GM18861 (cell line): ENCODE measurements at regions not wholly inside any gene's neighbourhood (a gene's known extent, or its start where the extent isn't known, plus 50 kb on each side); places are given as distances from the start of the nearest gene placed in this dataset.
"Not testable (repeated sequence)": the region's sequence is repeated elsewhere in the genome, so short reads cannot be mapped to it uniquely, and the experiment has no call there.

Source experiments
- ATAC-seq: cut with Tn5 transposase; IDR thresholded peaks from one replicate; pipeline ENCODE4 v1.9.1; 2021; ENCODE audit not compliant: unreplicated experiment

- ATAC-seq, result no peak
Observed at GRCh38 chr2:53212576-53212975, 555.0 kb upstream of the CHAC2 start.

- ATAC-seq, result no peak
Observed at GRCh38 chr2:53211201-53211774, 556.3 kb upstream of the CHAC2 start.

- ATAC-seq, result no peak
Observed at GRCh38 chr2:53210538-53210937, 557.1 kb upstream of the CHAC2 start.

- ATAC-seq, result no peak
Observed at GRCh38 chr2:53209679-53210458, 557.7 kb upstream of the CHAC2 start.

- no peak for ATAC-seq
Observed at GRCh38 chr2:53208815-53209214, 558.8 kb upstream of the CHAC2 start.

GRCh38 chr2:53206226-53206625 is 561.4 kb upstream of the CHAC2 start:
- not testable (repeated sequence) for ATAC-seq

GRCh38 chr2:53202063-53202462 is 565.5 kb upstream of the CHAC2 start:
- ATAC-seq, result no peak

- ATAC-seq, result no peak
Observed at GRCh38 chr2:53200072-53200471, 567.5 kb upstream of the CHAC2 start.

GRCh38 chr2:53188851-53189510 is 578.6 kb upstream of the CHAC2 start:
- ATAC-seq, result no peak

- no peak for ATAC-seq
Observed at GRCh38 chr2:53183581-53183980, 584.0 kb upstream of the CHAC2 start.

GRCh38 chr2:53182601-53183000 is 585.0 kb upstream of the CHAC2 start:
- ATAC-seq, result no peak

- no peak for ATAC-seq
Observed at GRCh38 chr2:53181759-53182158, 585.8 kb upstream of the CHAC2 start.

GRCh38 chr2:53177327-53177726 is 590.3 kb upstream of the CHAC2 start:
- no peak for ATAC-seq

GRCh38 chr2:53174539-53174938 is 593.1 kb upstream of the CHAC2 start:
- no peak for ATAC-seq

- ATAC-seq, result peak; percentile 93
Observed at GRCh38 chr2:53173698-53174455, 593.7 kb upstream of the CHAC2 start.

GRCh38 chr2:53173091-53173490 is 594.5 kb upstream of the CHAC2 start:
- no peak for ATAC-seq

- ATAC-seq, result no peak
Observed at GRCh38 chr2:53170466-53170865, 597.1 kb upstream of the CHAC2 start.

- ATAC-seq, result no peak
Observed at GRCh38 chr2:53167227-53167626, 600.4 kb upstream of the CHAC2 start.

- ATAC-seq, result peak; percentile 79
Observed at GRCh38 chr2:53150146-53150545, 617.5 kb upstream of the CHAC2 start.

GRCh38 chr2:53148221-53148620 is 619.4 kb upstream of the CHAC2 start:
- ATAC-seq, result no peak

- ATAC-seq, result no peak
Observed at GRCh38 chr2:53131416-53131815, 636.2 kb upstream of the CHAC2 start.
